Ishikawa (cell line): ENCODE measurements at regions not wholly inside any gene's neighbourhood (a gene's known extent, or its start where the extent isn't known, plus 50 kb on each side); places are given as distances from the start of the nearest gene placed in this dataset.

Experiments used
- CEBPB ChIP-seq: IDR thresholded peaks from 2 replicates; pipeline ENCODE4 v1.6.1; 2012
- CREB1 ChIP-seq: IDR thresholded peaks from 2 replicates; pipeline ENCODE4 v1.6.1; 2012; ENCODE audit warnings: low read depth
- EGR1 ChIP-seq: IDR thresholded peaks from 2 replicates; pipeline ENCODE4 v1.6.1; 2012
- EP300 ChIP-seq: IDR thresholded peaks from 2 replicates; pipeline ENCODE4 v1.6.1; 2012; ENCODE audit warnings: borderline replicate concordance
- FOXM1 ChIP-seq: IDR thresholded peaks from 2 replicates; pipeline ENCODE4 v1.6.1; 2012; ENCODE audit warnings: low read depth, borderline replicate concordance
- NFIC ChIP-seq: IDR thresholded peaks from 2 replicates; pipeline ENCODE4 v1.6.1; 2012
- RAD21 ChIP-seq: IDR thresholded peaks from 2 replicates; pipeline ENCODE4 v1.6.1; 2012; ENCODE audit warnings: low read depth
- TAF1 ChIP-seq: IDR thresholded peaks from 2 replicates; pipeline ENCODE4 v1.6.1; 2012; ENCODE audit warnings: low read depth, mild to moderate bottlenecking
- TCF12 ChIP-seq: IDR thresholded peaks from 2 replicates; pipeline ENCODE4 v1.6.1; 2012; ENCODE audit warnings: low read depth
- TEAD4 ChIP-seq: IDR thresholded peaks from 2 replicates; pipeline ENCODE4 v1.6.1; 2012
- YY1 ChIP-seq: IDR thresholded peaks from 2 replicates; pipeline ENCODE4 v1.6.1; 2012; ENCODE audit warnings: low read depth
- ZBTB7A ChIP-seq: IDR thresholded peaks from 2 replicates; pipeline ENCODE4 v1.6.1; 2012; ENCODE audit warnings: low read depth
- TF ChIP-seq, protein P1 (sequence below): IDR thresholded peaks from 2 replicates; pipeline ENCODE4 v1.6.1; 2012
- TF ChIP-seq, protein P2 (sequence below): IDR thresholded peaks from 2 replicates; pipeline ENCODE4 v1.6.1; 2012; ENCODE audit warnings: low read depth, mild to moderate bottlenecking
- TF ChIP-seq, protein P3 (sequence below): IDR thresholded peaks from 2 replicates; pipeline ENCODE4 v1.6.1; 2012

DNA sequence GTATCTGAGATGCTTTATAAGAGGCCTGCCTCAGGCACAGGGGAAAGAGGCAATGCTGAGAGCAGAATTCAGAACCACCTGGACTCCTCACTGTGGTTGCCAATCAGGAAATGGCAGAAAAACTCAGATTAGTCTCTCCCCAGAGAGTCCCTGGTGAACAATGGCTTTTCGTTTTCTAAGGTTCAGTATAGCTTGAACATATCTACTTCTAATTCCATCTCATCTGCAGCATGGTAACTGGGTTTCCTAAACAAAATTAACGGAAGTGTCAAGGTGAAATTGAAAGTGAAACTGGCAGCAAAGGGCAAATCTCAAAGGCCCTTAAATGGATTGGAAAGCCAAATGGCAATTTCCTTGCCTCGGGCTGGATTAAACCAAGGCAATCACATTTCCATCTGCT lies 480.2 kb upstream of the ACVR2A start:
- no peak for TF ChIP-seq EP300
- no peak for TF ChIP-seq FOXM1
- no peak for TF ChIP-seq TCF12
- TF ChIP-seq NFIC, result no peak
- TF ChIP-seq, protein P1, sequence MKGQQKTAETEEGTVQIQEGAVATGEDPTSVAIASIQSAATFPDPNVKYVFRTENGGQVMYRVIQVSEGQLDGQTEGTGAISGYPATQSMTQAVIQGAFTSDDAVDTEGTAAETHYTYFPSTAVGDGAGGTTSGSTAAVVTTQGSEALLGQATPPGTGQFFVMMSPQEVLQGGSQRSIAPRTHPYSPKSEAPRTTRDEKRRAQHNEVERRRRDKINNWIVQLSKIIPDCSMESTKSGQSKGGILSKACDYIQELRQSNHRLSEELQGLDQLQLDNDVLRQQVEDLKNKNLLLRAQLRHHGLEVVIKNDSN, result no peak
- no peak for TF ChIP-seq CEBPB
- TF ChIP-seq TAF1, result no peak
- no peak for TF ChIP-seq EGR1
- no peak for TF ChIP-seq YY1
- no peak for TF ChIP-seq RAD21
- no peak for TF ChIP-seq ZBTB7A
- TF ChIP-seq, protein P2, sequence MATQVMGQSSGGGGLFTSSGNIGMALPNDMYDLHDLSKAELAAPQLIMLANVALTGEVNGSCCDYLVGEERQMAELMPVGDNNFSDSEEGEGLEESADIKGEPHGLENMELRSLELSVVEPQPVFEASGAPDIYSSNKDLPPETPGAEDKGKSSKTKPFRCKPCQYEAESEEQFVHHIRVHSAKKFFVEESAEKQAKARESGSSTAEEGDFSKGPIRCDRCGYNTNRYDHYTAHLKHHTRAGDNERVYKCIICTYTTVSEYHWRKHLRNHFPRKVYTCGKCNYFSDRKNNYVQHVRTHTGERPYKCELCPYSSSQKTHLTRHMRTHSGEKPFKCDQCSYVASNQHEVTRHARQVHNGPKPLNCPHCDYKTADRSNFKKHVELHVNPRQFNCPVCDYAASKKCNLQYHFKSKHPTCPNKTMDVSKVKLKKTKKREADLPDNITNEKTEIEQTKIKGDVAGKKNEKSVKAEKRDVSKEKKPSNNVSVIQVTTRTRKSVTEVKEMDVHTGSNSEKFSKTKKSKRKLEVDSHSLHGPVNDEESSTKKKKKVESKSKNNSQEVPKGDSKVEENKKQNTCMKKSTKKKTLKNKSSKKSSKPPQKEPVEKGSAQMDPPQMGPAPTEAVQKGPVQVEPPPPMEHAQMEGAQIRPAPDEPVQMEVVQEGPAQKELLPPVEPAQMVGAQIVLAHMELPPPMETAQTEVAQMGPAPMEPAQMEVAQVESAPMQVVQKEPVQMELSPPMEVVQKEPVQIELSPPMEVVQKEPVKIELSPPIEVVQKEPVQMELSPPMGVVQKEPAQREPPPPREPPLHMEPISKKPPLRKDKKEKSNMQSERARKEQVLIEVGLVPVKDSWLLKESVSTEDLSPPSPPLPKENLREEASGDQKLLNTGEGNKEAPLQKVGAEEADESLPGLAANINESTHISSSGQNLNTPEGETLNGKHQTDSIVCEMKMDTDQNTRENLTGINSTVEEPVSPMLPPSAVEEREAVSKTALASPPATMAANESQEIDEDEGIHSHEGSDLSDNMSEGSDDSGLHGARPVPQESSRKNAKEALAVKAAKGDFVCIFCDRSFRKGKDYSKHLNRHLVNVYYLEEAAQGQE, result no peak
- no peak for TF ChIP-seq CREB1
- TF ChIP-seq, protein P3, sequence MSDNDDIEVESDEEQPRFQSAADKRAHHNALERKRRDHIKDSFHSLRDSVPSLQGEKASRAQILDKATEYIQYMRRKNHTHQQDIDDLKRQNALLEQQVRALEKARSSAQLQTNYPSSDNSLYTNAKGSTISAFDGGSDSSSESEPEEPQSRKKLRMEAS, result no peak
- TF ChIP-seq TEAD4, result no peak

DNA sequence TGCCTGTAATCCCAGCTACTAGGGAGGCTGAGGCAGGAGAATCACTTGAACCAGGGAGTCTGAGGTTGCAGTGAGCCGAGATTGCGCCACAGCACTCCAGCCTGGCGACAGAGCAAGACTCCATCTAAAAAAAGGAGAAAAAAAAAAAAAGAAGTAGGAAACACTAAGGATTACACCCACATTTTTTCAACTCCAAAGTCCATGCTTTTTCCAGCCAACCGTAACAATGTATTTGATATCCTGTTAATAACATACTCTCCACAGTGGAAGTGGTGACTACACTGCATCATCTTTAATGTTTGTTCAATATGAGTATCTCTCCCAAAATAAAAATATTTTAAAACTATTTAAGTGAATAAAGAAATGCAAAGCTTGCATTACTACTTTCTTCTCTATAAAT lies 481.6 kb upstream of the ACVR2A start:
- TF ChIP-seq, protein P3, result no peak
- TF ChIP-seq TAF1, result no peak
- no peak for TF ChIP-seq TCF12

DNA sequence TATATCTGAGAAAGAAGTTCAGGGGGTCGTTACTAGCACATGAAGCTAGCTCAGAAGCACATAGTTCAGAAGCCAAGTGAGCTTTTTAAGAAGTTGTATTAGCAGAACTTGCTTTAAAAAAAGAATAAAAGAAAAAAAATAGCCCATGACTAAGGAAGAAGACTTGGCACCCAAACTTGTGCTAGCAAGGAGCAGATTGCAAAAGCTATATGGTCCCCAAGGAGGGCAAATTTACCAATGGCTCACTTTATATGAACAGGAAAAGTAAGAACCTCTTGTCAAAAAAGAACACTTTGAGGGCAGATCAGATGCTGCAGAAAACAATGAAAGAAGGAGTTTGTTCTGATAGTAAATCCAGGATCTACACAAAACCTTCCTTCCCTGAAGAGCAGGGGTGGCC lies 486.5 kb upstream of the ACVR2A start:
- no peak for TF ChIP-seq TCF12
- TF ChIP-seq CEBPB, result no peak
- TF ChIP-seq, protein P2, result no peak
- no peak for TF ChIP-seq CREB1
- TF ChIP-seq TEAD4, result no peak
- TF ChIP-seq, protein P3, result no peak
- no peak for TF ChIP-seq FOXM1
- TF ChIP-seq TAF1, result no peak
- TF ChIP-seq RAD21, result no peak
- no peak for TF ChIP-seq ZBTB7A
- TF ChIP-seq EP300, result no peak
- no peak for TF ChIP-seq YY1
- no peak for TF ChIP-seq NFIC
- no peak for TF ChIP-seq EGR1
- TF ChIP-seq, protein P1, result no peak

DNA sequence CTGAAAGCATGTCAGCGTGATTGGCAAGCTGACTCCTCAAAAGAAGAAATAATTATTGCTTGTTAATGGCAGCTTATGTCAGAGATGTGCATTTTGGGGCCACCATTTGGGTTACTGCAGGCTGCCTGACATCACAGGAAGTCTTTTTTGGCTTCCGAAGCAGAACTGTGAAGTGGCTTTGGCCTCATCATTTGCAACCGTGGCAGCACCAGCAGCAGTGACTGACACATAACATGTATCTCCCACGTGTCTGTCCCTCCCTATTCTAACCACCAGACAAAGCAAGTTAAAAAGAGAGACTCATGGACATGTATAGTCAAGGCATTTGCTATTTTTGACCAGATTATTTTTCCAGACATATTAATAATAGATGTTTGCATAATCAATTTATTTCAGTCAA lies 488.7 kb upstream of the ACVR2A start:
- TF ChIP-seq CEBPB (no peak), RAD21 (no peak), NFIC (no peak), TAF1 (no peak), EP300 (no peak), TEAD4 (no peak), ZBTB7A (no peak), CREB1 (no peak), TCF12 (no peak), YY1 (no peak), EGR1 (no peak), FOXM1 (no peak)
- TF ChIP-seq, protein P2, result no peak
- TF ChIP-seq, protein P3, result no peak
- TF ChIP-seq, protein P1, result no peak
